ENCODE measurements at regions not wholly inside any gene's neighbourhood (a gene's known extent, or its start where the extent isn't known, plus 50 kb on each side); places are given as distances from the start of the nearest gene placed in this dataset.
A peak's percentile ranks its signal among the peaks of the same experiment; 100 is the strongest.

GRCh38 chr6:54010340-54011276, 100.6 kb upstream of the MLIP start:
- DNase-seq: no peak

- no peak for DNase-seq
Observed at GRCh38 chr6:54011277-54011648, 100.0 kb upstream of the MLIP start.

GRCh38 chr6:54013966-54014365, 97.3 kb upstream of the MLIP start:
- no peak for DNase-seq

GRCh38 chr6:54014440-54014839, 96.8 kb upstream of the MLIP start:
- peak; percentile 31 for DNase-seq

GRCh38 chr6:54017877-54018276, 93.4 kb upstream of the MLIP start:
- no peak for DNase-seq

GRCh38 chr6:54018722-54019121, 92.5 kb upstream of the MLIP start:
- no peak for DNase-seq

- no peak for DNase-seq
Observed at GRCh38 chr6:54019860-54020259, 91.4 kb upstream of the MLIP start.

- DNase-seq: no peak
Observed at GRCh38 chr6:54020334-54020733, 90.9 kb upstream of the MLIP start.

- DNase-seq: no peak
Observed at GRCh38 chr6:54026652-54027400, 84.4 kb upstream of the MLIP start.

- no peak for DNase-seq
Observed at GRCh38 chr6:54028170-54028569, 83.1 kb upstream of the MLIP start.

- no peak for DNase-seq
Observed at GRCh38 chr6:54029187-54029586, 82.1 kb upstream of the MLIP start.

- no peak for DNase-seq
Observed at GRCh38 chr6:54031169-54031568, 80.1 kb upstream of the MLIP start.

GRCh38 chr6:54037277-54037779, 73.9 kb upstream of the MLIP start:
- no peak for DNase-seq

- no peak for DNase-seq
Observed at GRCh38 chr6:54040545-54040944, 70.7 kb upstream of the MLIP start.

- DNase-seq: no peak
Observed at GRCh38 chr6:54041239-54041638, 70.0 kb upstream of the MLIP start.

GRCh38 chr6:54043360-54043759, 67.9 kb upstream of the MLIP start:
- DNase-seq: no peak

GRCh38 chr6:54044059-54044458, 67.2 kb upstream of the MLIP start:
- DNase-seq: no peak

- no peak for DNase-seq
Observed at GRCh38 chr6:54048782-54049181, 62.5 kb upstream of the MLIP start.

GRCh38 chr6:54050750-54051149, 60.5 kb upstream of the MLIP start:
- DNase-seq: no peak

GRCh38 chr6:54053881-54054391, 57.3 kb upstream of the MLIP start:
- no peak for DNase-seq

GRCh38 chr6:54056105-54056504, 55.1 kb upstream of the MLIP start:
- no peak for DNase-seq

- no peak for DNase-seq
Observed at GRCh38 chr6:54057058-54057457, 54.2 kb upstream of the MLIP start.

GRCh38 chr6:54058236-54058635, 53.0 kb upstream of the MLIP start:
- DNase-seq: no peak

- DNase-seq: no peak
Observed at GRCh38 chr6:54059683-54060082, 51.6 kb upstream of the MLIP start.

All from NCI-H774 (cell line).